ENCODE measurements at regions not wholly inside any gene's neighbourhood (a gene's known extent, or its start where the extent isn't known, plus 50 kb on each side); places are given as distances from the start of the nearest gene placed in this dataset.

- no peak for TF ChIP-seq HDAC2 (IDR thresholded peaks at IDR 0.05; ENCODE audit: borderline replicate concordance in 1 of 2, low read depth in 2 of 2, low read length in 2 of 2)
- TF ChIP-seq RFX5 (IDR thresholded peaks at IDR 0.05; ENCODE audit: borderline replicate concordance, low read depth, low read length): no peak
- no peak for TF ChIP-seq POLR2A (IDR thresholded peaks at IDR 0.05; ENCODE audit: control extremely low read depth in 1 of 2, low read depth in 2 of 2, low read length in 2 of 2)
These were observed 508.6 kb downstream of the RAB28 start (continued) for GRCh38 chr4:12975511-12975910.
